H9 (cell line): ENCODE measurements at regions not wholly inside any gene's neighbourhood (a gene's known extent, or its start where the extent isn't known, plus 50 kb on each side); places are given as distances from the start of the nearest gene placed in this dataset.

Experiments used
- DNase-seq: peaks from one replicate; pipeline ENCODE4 v3.0.0-alpha.2; 2017
- H2AFZ ChIP-seq: one replicate; pipeline ENCODE4 v1.6.1; 2013; ENCODE audit warnings: mild to moderate bottlenecking, low read length, control low read depth, moderate library complexity
- H2AK5ac ChIP-seq: 2 replicates; pipeline ENCODE4 v1.6.1; 2013; ENCODE audit warnings: low read length, control low read depth, mixed read lengths; ENCODE audit not compliant: insufficient read length
- H2BK120ac ChIP-seq: one replicate; pipeline ENCODE4 v1.6.1; 2013; ENCODE audit warnings: low read depth, mild to moderate bottlenecking, low read length, control low read depth, inconsistent platforms; ENCODE audit not compliant: poor library complexity, severe bottlenecking
- H2BK12ac ChIP-seq: 2 replicates; pipeline ENCODE4 v1.6.1; 2013; ENCODE audit warnings: low read length, control low read depth, mixed read lengths, low read depth; ENCODE audit not compliant: insufficient read length
- H2BK15ac ChIP-seq: 2 replicates; pipeline ENCODE4 v1.6.1; 2013; ENCODE audit warnings: low read depth, low read length, control low read depth
- H2BK20ac ChIP-seq: one replicate; pipeline ENCODE4 v1.6.1; 2013; ENCODE audit warnings: low read depth, mild to moderate bottlenecking, low read length, control low read depth, inconsistent platforms; ENCODE audit not compliant: poor library complexity, severe bottlenecking
- H2BK5ac ChIP-seq: 2 replicates; pipeline ENCODE4 v1.6.1; 2013; ENCODE audit warnings: low read length, control low read depth, mixed read lengths; ENCODE audit not compliant: insufficient read length
- H3K14ac ChIP-seq: 2 replicates; pipeline ENCODE4 v1.6.1; 2013; ENCODE audit warnings: low read length, control low read depth; ENCODE audit not compliant: insufficient read depth
- H3K18ac ChIP-seq: 2 replicates; pipeline ENCODE4 v1.6.1; 2013; ENCODE audit warnings: low read depth, mild to moderate bottlenecking, mixed read lengths, low read length, control low read depth; ENCODE audit not compliant: insufficient read length
- H3K23ac ChIP-seq: 2 replicates; pipeline ENCODE4 v1.6.1; 2013; ENCODE audit warnings: low read length, control low read depth, mixed read lengths, low read depth; ENCODE audit not compliant: insufficient read length
- H3K23me2 ChIP-seq: 2 replicates; pipeline ENCODE4 v1.6.1; 2013; ENCODE audit warnings: low read depth, mild to moderate bottlenecking, mixed read lengths, low read length, control low read depth; ENCODE audit not compliant: insufficient read length, poor library complexity, severe bottlenecking
- H3K27ac ChIP-seq: 2 replicates; pipeline ENCODE4 v1.5.1; 2013; ENCODE audit warnings: low read length, control low read depth, mixed read lengths, low read depth; ENCODE audit not compliant: insufficient read length
- H3K27me3 ChIP-seq: 2 replicates; pipeline ENCODE4 v1.6.1; 2013; ENCODE audit warnings: low read length, control low read depth, inconsistent platforms; ENCODE audit not compliant: insufficient read depth
- H3K4ac ChIP-seq: 2 replicates; pipeline ENCODE4 v1.6.1; 2013; ENCODE audit warnings: low read depth, mild to moderate bottlenecking, control low read depth, inconsistent platforms, low read length, moderate library complexity
- H3K4me1 ChIP-seq: 2 replicates; pipeline ENCODE4 v1.6.1; 2013; ENCODE audit warnings: low read length, control low read depth, inconsistent platforms; ENCODE audit not compliant: insufficient read depth
- H3K4me2 ChIP-seq: 2 replicates; pipeline ENCODE4 v1.6.1; 2013; ENCODE audit warnings: low read length, control low read depth, mixed read lengths; ENCODE audit not compliant: insufficient read length, insufficient read depth
- H3K56ac ChIP-seq: 2 replicates; pipeline ENCODE4 v1.6.1; 2013; ENCODE audit warnings: low read depth, mild to moderate bottlenecking, mixed read lengths, low read length, control low read depth; ENCODE audit not compliant: insufficient read length
- H3K79me1 ChIP-seq: 2 replicates; pipeline ENCODE4 v1.6.1; 2013; ENCODE audit warnings: low read depth, mild to moderate bottlenecking, moderate library complexity, low read length, control low read depth, inconsistent platforms; ENCODE audit not compliant: insufficient read depth, poor library complexity, severe bottlenecking
- H3K79me2 ChIP-seq: 2 replicates; pipeline ENCODE4 v1.6.1; 2013; ENCODE audit warnings: low read length, control low read depth, inconsistent platforms; ENCODE audit not compliant: insufficient read depth
- H3K9ac ChIP-seq: 2 replicates; pipeline ENCODE4 v1.6.1; 2013; ENCODE audit warnings: low read length, control low read depth, mixed read lengths; ENCODE audit not compliant: insufficient read length; ENCODE audit errors: extremely low read depth
- H3K9me3 ChIP-seq: one replicate; pipeline ENCODE4 v1.6.1; 2013; ENCODE audit warnings: low read depth, low read length, inconsistent platforms; ENCODE audit not compliant: control insufficient read depth
- H3T11ph ChIP-seq: one replicate; pipeline ENCODE4 v1.6.1; 2013; ENCODE audit warnings: mild to moderate bottlenecking, low read length, control low read depth, inconsistent platforms
- H4K20me1 ChIP-seq: one replicate; pipeline ENCODE4 v1.6.1; 2013; ENCODE audit not compliant: control insufficient read depth, insufficient read length, insufficient read depth
- H4K5ac ChIP-seq: 2 replicates; pipeline ENCODE4 v1.6.1; 2013; ENCODE audit warnings: low read depth, mild to moderate bottlenecking, mixed read lengths, low read length, control low read depth; ENCODE audit not compliant: insufficient read length
- H4K8ac ChIP-seq: replicated peaks from 2 replicates; pipeline ENCODE4 v1.6.1; 2013; ENCODE audit warnings: low read length, control low read depth, mixed read lengths, low read depth; ENCODE audit not compliant: insufficient read length
- H4K91ac ChIP-seq: 2 replicates; pipeline ENCODE4 v1.6.1; 2013; ENCODE audit warnings: low read depth, mild to moderate bottlenecking, moderate library complexity, mixed read lengths, low read length, control low read depth; ENCODE audit not compliant: insufficient read length
- H3K27ac Mint-ChIP-seq, 3 experiments: 2 replicates in 2 of 3; 3 replicates in 1 of 3; pipeline ENCODE4 v1.8.0; 2020 to 2021; ENCODE audit warnings: mixed read lengths in 3 of 3, mild to moderate bottlenecking in 1 of 3, moderate library complexity in 1 of 3
- H3K27me3 Mint-ChIP-seq: 2 replicates; pipeline ENCODE4 v1.8.0; 2021; ENCODE audit warnings: low read depth, mild to moderate bottlenecking, moderate library complexity, mixed read lengths
- H3K36me3 Mint-ChIP-seq, 3 experiments: 2 replicates in 2 of 3; 3 replicates in 1 of 3; pipeline ENCODE4 v1.8.0; 2020 to 2021; ENCODE audit warnings: low read depth in 3 of 3, mixed read lengths in 3 of 3; ENCODE audit not compliant: insufficient read depth in 1 of 3
- H3K4me1 Mint-ChIP-seq, 2 experiments: 2 replicates each; pipeline ENCODE4 v1.8.0; 2020; ENCODE audit warnings: mixed read lengths in 2 of 2
- H3K4me3 Mint-ChIP-seq, 2 experiments: 2 replicates in 1 of 2; 3 replicates in 1 of 2; pipeline ENCODE4 v1.8.0; 2020 to 2021; ENCODE audit warnings: mild to moderate bottlenecking in 2 of 2, mixed read lengths in 2 of 2, moderate library complexity in 1 of 2
- H3K9me3 Mint-ChIP-seq, 2 experiments: 2 replicates in 1 of 2; 3 replicates in 1 of 2; pipeline ENCODE4 v1.8.0; 2020; ENCODE audit warnings: mild to moderate bottlenecking in 2 of 2, mixed read lengths in 2 of 2, moderate library complexity in 1 of 2
- WGBS: extraction: QIAGEN DNeasy Blood & Tissue Kit; methylation state at CpG from one replicate; pipeline ENCODE4 v1.1.7; 2013; ENCODE audit warnings: missing lambda C conversion rate, low lambda C conversion rate, mixed read lengths; ENCODE audit not compliant: insufficient read length; ENCODE audit errors: extremely low coverage; 5-methylcytosine and 5-hydroxymethylcytosine counted together
- TF ChIP-seq, protein P1 (sequence below): fragments of 200-600 bp; sonication (generic); conservative IDR thresholded peaks from 3 replicates; pipeline ENCODE4 v1.8.0; 2021; ENCODE audit warnings: antibody characterized with exemption, mild to moderate bottlenecking

DNA sequence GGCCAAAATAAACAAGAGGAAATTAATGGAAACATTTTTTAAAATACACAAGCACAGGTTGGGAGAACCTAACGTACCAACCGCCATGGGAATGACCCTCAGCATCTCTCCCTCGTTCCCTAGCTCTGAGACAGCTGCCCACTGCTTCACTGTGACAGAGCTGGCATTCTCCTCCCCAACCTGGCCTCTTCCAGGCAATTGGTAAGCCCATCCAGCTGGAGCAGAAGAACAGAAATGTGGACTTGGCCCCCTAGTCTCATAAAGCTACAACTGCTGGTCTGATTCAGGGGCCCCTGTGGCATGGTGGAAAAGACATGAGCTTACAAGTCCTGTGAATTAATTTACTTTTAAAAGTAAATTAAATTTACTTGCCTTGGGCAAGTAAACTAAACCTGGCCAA is 245.1 kb downstream of the PTTG2 start:
- Histone ChIP-seq H2BK5ac (no peak overlapping the region), H3K4me2 (no peak overlapping the region), H3K79me1 (no peaks in the 10 kb centered on the region), H2BK12ac (no peak overlapping the region), H2BK20ac (no peak overlapping the region), H3K18ac (no peak overlapping the region), H3K4me1 (no peaks in the 10 kb centered on the region), H2BK15ac (no peak overlapping the region), H3K23ac (no peak overlapping the region), H2AFZ (no peak overlapping the region), H3K9ac (no peak overlapping the region), H3K79me2 (no peaks in the 10 kb centered on the region), H3K14ac (no peak overlapping the region), H4K20me1 (no peaks in the 10 kb centered on the region), H3K56ac (no peak overlapping the region), H3K9me3 (no peaks in the 10 kb centered on the region), H2AK5ac (no peak overlapping the region), H3K23me2 (no peaks in the 10 kb centered on the region), H4K5ac (no peak overlapping the region), H3K27ac (no peak overlapping the region), H4K8ac (no peak overlapping the region), H3K27me3 (no peaks in the 10 kb centered on the region), H3K4ac (no peak overlapping the region), H4K91ac (no peak overlapping the region), H2BK120ac (no peak overlapping the region), H3T11ph (no peak overlapping the region)
- Mint-ChIP-seq H3K36me3 (no peaks in the 10 kb centered on the region), H3K9me3 (no peaks in the 10 kb centered on the region; a peak in 1 of 5 replicates), H3K27ac (no peak overlapping the region), H3K4me3 (no peak overlapping the region), H3K27me3 (no peaks in the 10 kb centered on the region), H3K4me1 (peaks cover 2% of the 10 kb centered on the region in 2 experiments; a peak in 3 of 4 replicates)
- TF ChIP-seq, protein P1, sequence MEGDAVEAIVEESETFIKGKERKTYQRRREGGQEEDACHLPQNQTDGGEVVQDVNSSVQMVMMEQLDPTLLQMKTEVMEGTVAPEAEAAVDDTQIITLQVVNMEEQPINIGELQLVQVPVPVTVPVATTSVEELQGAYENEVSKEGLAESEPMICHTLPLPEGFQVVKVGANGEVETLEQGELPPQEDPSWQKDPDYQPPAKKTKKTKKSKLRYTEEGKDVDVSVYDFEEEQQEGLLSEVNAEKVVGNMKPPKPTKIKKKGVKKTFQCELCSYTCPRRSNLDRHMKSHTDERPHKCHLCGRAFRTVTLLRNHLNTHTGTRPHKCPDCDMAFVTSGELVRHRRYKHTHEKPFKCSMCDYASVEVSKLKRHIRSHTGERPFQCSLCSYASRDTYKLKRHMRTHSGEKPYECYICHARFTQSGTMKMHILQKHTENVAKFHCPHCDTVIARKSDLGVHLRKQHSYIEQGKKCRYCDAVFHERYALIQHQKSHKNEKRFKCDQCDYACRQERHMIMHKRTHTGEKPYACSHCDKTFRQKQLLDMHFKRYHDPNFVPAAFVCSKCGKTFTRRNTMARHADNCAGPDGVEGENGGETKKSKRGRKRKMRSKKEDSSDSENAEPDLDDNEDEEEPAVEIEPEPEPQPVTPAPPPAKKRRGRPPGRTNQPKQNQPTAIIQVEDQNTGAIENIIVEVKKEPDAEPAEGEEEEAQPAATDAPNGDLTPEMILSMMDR, result no peak
- DNase-seq, result no peak
- WGBS, result no CpG with 5 or more reads among the region's 3 CpGs
